IMR-90 (cell line): ENCODE measurements at regions not wholly inside any gene's neighbourhood (a gene's known extent, or its start where the extent isn't known, plus 50 kb on each side); places are given as distances from the start of the nearest gene placed in this dataset.

Source experiments
- BHLHE40 ChIP-seq: fragments of 150-350 bp; IDR thresholded peaks from 2 replicates; pipeline ENCODE4 v1.6.1; 2016; ENCODE audit warnings: mild to moderate bottlenecking, low read depth, low read length
- CTCF ChIP-seq: conservative IDR thresholded peaks from 2 replicates; pipeline ENCODE4 v1.5.1; 2012; ENCODE audit warnings: mild to moderate bottlenecking, low read depth, low read length, improper control_type of control experiment
- ELK1 ChIP-seq: fragments of 150-350 bp; IDR thresholded peaks from 2 replicates; pipeline ENCODE4 v1.6.1; 2016; ENCODE audit warnings: low read depth, mild to moderate bottlenecking, low read length, moderate library complexity, borderline replicate concordance
- POLR2A ChIP-seq: IDR thresholded peaks from 2 replicates; pipeline ENCODE4 v1.6.1; 2012; ENCODE audit warnings: mild to moderate bottlenecking, low read depth, low read length
- RCOR1 ChIP-seq: IDR thresholded peaks from 2 replicates; pipeline ENCODE4 v1.6.1; 2012; ENCODE audit warnings: mild to moderate bottlenecking, low read length, improper control_type of control experiment; ENCODE audit not compliant: insufficient replicate concordance
- SMC3 ChIP-seq: fragments of 150-350 bp; IDR thresholded peaks from 2 replicates; pipeline ENCODE4 v1.6.1; 2016; ENCODE audit warnings: low read depth, mild to moderate bottlenecking, antibody characterized with exemption, low read length, moderate library complexity
- TF ChIP-seq, protein P1 (sequence below): fragments of 150-350 bp; IDR thresholded peaks from 2 replicates; pipeline ENCODE4 v1.6.1; 2017; ENCODE audit warnings: mild to moderate bottlenecking, antibody characterized with exemption, low read length, low read depth

DNA sequence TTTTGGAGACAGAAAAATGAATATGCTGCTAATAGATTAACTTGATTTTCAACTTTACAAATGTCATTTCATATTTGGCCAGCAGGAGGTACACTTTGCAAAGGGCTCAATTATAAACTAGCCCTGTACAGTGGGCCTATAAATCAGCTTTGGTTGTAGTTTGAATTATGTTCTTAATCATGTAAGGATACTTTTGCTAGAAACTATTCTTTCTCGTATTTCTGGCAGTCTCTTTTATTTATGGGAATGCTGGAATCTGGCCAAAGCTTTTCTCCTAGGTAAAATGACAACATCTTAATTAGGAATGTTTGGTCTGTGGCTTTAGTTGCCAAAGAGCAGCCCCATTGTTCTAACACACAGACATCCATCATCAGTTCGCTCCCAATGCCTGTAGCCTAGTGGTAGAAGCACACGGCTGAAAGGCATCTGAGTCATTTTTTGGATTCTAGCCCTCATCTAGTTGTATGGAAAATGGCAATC is 1322.3 kb upstream of the SEL1L start:
- peak; percentile 24; the same call in 1 of the 2 replicates for TF ChIP-seq SMC3
- peak; percentile 34; the same call in 1 of the 2 replicates for TF ChIP-seq CTCF
- no peak for TF ChIP-seq POLR2A
- TF ChIP-seq, protein P1, sequence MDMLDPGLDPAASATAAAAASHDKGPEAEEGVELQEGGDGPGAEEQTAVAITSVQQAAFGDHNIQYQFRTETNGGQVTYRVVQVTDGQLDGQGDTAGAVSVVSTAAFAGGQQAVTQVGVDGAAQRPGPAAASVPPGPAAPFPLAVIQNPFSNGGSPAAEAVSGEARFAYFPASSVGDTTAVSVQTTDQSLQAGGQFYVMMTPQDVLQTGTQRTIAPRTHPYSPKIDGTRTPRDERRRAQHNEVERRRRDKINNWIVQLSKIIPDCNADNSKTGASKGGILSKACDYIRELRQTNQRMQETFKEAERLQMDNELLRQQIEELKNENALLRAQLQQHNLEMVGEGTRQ: no peak
- no peak for TF ChIP-seq RCOR1
- no peak for TF ChIP-seq BHLHE40
- no peak for TF ChIP-seq ELK1
